Fibroblast of peridontal ligament (primary cell): ENCODE measurements at regions not wholly inside any gene's neighbourhood (a gene's known extent, or its start where the extent isn't known, plus 50 kb on each side); places are given as distances from the start of the nearest gene placed in this dataset.

Source experiments
- DNase-seq: peaks from one replicate; pipeline ENCODE4 v3.0.0-alpha.2; 2010; ENCODE audit errors: extremely low read depth

DNA sequence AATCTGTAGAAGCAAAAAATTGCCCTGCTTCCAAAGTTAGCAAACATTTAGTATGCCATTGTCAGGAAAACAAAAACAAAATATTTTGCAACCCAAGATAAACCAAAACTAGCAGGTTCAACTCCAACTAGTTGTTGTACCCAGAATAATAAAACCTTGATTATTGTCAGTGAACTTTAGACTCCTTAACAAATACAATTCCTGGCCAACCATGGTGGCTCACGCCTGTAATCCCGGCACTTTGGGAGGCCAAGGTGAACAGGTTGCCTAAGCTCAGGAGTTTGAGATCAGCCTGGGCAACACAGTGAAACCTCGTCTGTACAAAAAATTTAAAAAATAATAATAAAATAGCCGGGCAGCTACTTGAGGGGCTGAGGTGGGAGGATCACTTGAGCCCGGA, 53.6 kb upstream of the EPCAM start:
- no peak for DNase-seq

DNA sequence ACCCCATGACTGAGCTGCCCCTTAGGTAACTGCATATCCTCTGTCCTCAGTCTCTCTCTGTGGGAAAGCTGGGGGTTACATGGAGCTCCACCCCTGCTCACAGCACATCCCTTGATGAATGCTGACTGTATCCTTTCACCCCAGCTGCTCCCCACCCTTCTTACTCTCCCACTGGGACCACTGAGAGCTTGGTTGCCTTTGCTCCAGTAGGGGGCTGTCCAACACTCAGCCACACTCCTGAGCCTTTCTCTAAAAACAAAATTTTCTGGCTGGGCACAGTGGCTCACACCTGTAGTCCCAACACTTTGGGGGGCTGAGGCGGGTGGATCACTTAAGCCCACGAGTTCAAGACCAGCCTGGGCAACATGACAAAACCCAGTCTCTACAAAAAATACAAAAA, 55.4 kb upstream of the EPCAM start:
- no peak for DNase-seq

DNA sequence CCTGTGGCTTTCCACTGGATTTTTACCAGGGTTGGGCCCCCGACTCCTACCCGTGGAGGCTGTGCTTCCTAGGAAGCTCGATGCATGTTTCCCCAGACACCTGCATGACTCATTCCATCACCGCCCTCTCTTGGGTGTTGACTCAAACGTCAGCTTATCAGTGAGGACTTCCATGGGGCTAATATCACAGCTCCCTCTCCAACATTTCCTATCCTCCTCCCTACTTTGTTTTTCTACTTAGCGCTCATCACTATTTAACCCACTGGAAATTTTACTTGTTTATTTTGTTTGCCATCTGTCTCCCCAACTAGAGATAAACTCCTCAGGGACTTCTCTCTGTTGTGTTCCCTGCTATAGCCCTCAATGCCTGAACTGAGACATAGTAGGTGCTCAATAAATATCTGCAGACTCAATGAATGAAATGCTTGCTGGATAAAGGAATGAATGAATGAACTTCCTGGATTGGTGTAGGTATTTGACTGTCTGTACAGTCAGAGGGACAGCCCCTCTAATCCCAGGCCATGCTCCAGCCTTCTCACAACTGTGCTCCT, 55.9 kb upstream of the EPCAM start:
- DNase-seq, result no peak

DNA sequence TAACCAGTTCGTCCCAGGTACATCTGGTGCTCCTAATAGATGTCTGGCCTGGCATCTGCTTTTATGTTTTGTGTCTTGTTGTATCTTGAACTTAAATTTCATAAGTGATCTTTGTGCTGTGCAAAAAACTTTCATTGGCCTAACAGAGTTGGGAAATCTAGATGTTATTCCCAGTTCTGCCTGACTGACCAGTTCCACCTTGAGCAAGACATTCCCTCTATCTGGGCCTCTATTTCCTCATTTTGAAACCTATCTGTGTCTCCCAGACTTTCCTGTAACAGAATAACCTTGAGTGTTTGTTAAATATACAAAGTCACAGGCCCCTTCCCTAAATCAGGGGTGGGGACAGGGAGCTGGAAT, 56.6 kb upstream of the EPCAM start:
- no peak for DNase-seq

DNA sequence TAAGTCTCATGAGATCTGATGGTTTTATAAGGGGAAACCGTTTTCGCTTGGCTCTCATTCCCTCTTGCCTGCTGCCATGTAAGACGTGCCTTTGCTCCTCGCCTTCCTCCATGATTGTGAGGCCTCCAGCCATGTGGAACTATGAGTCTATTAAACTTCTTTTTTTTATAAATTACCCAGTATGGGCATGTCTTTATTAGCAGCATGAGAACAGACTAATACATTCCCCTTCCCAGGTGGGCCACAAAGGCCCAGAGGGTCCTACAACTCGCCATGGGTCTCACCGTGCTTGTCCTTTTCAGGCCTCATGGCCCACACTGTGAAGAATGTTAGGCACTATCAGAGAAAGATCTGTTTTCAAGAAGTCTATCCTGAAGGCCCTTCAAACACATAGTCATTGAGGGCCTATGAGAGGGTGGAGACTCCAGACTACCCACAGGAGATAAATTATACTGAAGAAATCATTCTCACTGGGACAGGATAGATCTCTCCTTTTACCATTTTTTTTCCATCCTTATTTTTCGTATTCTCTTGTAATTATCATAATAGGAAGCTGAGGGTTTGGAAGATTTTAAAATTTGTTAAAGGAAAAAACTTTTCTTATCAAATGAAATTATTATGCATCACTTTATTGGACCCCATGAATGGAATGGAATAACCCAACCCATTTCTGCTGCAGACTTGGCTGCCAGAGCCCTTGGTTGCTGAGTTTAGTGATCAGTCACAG, 57.2 kb upstream of the EPCAM start:
- no peak for DNase-seq

DNA sequence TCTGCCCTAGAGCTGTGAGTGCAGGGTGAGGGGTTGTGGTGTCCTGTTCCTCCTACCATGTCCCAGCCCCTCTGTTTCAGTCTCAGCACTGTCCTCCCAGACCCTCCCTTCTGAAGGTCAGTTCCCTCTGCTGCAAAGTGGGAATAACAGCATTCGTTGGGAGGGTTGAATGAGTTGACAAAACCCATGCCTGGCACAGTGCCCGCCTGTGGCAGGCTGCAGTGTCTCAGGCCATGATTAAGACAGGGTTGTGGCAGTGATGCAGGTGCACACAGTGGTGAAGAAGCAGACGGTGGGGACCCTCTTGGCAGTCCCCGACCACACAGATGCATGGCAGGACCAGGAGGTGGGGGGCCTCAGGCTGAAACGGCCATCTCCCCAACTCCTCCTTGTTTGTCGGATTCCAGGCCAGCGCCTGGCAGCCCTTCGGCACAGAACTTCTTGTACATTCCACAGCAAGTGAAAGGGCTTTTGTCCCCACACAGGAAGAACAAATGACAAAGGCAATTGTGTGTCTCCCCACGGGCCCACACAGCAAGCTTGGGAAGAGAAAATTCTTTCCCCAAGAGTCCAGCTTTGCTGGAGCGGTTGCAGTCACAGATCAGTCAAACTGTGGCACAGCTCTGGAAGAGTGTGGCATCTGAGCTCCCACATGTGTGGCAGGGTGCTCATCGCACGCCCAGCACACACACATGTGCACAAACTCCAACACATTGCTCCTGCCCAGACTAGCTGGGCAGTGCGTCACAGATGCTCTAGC, 58.1 kb upstream of the EPCAM start:
- no peak for DNase-seq

DNA sequence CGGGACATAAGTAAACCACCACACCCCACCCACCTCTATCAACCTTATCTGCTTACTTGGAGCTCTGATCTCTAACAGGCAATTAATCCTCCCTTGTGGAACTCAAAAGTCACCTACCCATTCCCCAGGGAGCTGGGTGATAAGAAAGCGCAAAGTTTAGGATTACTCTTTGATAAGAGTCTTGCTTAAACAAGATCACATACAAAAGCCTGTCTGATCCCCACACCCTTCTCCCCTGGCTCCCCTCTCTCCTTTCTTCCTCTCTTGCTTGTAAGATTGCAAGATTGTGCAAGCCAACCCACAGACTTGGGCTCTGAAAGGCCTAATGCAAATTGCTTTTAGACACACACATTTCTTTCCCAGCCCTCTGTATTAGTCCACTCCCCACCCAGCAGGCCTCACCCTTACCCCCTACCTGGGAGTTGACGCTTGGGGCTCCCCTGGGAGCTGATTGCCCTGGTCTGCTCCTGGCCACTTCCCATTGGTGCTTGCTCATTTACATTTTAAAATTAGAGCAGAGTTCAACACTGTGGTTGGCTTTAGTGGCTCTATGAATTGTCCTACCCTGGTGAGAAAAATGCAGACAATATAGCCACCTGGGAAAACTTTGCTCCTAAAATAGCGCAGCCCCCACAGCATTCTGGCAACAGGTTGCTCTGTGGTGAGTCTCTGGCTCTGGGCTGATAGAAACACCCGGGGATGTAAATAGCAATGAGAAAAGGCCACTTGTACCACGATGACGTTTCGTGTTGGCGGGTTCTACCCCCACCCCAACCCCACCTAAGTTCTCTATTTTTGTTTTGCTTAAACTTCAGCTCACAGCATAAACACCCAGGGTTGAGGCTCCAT, 58.9 kb upstream of the EPCAM start:
- DNase-seq, result peak; percentile 82

DNA sequence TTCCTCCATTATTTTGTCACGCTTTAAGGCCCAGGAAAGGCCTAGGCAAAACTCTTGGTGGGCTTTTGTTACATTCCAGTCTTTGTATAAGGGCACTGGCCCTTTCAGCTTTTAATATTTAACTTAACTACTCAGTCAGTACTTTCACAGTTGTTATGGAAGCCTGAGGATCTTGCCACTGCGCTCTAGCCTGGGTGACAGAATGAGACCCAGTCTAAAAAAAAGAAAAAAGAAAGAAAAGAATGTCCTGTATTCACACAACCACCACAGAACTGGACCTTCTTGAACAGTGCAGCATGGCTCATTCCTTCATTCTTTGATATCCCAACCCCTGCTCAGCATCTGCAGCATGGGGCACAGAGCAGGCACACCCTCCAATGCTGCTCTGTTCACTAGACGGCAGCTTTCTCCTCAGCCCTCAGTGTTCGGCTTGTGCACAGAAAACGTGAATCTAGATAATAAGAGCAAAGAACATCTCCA, 59.6 kb upstream of the EPCAM start:
- DNase-seq, result no peak

DNA sequence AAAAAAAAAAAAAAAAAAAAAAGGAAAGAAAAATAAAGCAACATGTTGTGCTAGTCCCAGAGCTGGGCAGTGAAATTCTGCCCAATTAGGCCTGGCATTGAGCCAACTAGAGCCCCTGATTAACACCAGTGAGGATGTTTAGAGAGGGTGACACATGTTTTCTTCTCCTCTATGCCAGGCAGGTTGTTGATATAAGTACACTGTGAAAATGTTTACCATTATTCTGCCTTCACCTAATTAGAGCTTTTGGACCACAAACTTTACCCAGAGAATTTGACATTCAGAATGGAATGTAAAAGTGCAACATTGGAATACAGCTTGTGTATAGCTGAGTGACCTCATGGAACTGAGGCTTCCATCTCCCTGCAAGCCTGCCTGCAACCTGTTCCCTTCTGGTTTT, 62.0 kb upstream of the EPCAM start:
- peak; percentile 71 for DNase-seq

DNA sequence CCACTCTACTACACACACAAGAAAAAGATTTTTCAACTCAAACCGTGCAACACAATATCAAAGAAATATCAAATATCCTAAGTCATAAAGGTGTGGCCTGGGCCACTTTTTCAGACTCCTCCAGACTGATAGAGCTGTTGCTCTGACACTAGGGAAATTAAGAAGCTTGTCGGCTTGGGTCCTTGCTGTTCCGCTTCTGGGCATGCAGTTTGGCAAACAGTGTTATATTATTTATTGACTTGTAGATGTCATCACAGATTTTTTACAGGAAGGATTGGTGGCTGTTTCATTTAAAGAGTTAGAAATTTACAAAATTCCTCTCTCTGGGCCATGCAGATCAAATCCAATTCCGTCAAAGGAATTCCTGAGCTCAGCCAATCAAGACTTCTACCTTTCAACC, 64.5 kb upstream of the EPCAM start:
- no peak for DNase-seq

DNA sequence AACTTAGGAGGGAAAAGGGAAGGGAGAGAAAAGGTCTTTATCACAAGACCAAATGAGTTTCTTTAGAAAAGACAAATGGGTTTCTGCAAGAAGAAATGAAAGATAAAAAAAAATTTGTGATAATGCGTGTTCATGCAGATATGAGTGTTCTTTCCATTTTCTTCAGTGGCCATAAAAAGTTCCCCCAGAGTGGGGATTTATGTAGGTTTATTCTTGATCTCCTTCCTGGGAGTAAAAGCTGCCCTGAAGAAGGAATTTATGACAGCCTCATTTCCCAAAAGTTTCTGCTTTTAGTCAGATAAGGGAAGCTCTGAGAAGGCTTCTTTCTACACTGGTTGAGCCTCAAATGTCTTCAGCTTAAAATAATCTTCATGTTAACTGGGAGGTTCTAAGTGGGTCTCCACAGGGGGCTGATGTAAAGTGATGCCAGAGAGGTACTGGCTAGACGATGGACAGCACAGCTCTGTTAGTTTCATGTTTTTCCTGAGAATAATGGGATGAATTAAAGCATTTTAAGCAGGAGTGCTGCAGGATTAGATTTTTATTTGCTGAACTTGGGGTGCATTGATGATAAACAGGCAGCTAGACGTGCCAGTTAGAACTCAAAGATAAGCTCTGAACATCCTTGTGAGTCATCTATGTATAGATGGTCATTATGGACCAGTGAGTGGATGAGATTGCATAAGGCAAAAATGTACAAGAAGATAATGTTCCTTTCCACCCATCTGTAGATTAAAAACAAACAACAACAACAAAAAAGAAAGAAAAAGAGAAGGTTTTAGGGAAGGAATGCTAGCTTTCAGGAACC, 65.6 kb upstream of the EPCAM start:
- DNase-seq, result no peak

DNA sequence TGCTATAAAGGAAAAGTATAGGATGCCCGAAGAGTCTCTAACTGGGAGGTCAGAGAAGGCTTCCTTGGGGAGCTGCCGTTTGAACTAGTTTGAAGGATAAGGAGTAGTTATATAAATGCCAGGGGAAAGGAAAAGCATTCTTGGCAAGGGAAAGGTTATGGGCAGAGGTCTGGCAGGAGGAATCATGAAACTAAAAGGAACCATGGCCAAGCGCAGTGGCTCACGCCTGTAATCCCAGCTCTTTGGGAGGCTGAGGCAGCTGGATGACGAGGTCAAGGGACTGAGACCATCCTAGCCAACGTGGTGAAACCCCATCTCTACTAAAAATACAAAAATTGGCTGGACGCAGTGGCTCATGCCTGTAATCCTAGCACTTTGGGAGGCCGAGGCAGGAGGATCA, 66.8 kb upstream of the EPCAM start:
- DNase-seq, result no peak

DNA sequence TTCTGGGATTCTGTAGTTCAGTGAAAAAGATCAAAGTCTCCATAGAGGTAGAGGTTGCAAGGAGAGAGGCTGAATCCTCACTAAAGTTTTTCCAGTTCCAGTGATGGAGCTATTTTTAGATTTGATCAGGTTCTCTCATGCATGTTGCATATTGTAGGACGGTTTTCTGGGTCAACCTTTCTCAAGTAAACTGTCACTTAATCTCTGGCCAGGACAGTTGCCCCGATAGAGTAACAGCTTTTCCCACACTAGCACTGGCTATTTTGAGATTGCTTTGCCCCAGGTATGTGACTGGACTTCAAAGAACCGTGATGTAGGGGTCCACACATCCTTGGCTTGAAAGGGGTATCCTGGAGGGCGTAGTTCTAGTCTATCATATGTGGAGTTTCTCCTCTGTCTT, 67.4 kb upstream of the EPCAM start:
- no peak for DNase-seq

DNA sequence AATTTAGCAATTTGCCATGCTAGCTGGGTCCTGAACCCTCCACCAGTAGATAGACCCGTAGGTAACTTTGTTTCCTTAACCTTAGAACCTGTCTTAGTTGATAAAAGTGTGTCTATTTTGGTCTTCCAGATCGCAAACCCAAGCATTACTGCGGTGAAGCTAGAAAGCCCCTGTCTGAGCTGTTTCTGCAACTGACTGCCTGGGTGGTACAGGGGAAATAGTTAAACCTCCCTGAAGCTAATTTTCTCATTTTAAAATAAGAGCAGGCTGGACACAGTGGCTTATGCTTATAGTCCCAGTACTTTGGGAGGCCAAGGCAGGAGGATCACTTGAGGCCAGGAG, 67.9 kb upstream of the EPCAM start:
- DNase-seq, result no peak

DNA sequence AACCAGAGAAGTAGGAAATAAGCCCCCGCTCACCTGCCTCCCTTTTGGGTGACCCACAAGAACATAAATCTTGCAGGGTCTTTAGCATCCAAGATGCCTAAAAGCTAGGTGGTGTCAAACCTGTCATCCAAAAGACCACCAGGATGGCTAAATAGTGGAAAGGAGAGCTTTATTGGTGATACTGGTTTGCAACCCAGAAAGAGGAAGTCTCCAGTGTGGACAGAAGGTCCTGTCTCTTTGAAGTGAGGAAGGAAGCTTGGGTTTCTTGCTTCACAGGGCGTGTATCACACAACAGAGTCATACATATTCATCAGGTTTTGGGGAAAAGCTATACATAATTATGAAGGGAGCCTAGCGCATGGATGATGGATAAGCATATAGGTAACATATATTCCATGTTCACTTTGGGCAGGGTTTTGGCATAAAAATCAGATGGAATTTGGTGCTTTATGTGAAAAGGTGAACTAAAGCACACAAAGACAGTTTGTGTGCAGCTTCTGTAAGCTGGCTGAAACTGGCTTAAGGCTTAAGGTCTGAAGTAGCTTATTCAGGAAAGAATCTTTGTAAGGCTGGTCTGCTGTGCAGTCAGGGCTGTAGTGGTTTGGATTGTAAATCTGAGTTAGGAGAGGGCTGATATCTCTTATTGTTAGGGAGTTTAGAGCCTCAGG, 68.4 kb upstream of the EPCAM start:
- DNase-seq, result no peak

DNA sequence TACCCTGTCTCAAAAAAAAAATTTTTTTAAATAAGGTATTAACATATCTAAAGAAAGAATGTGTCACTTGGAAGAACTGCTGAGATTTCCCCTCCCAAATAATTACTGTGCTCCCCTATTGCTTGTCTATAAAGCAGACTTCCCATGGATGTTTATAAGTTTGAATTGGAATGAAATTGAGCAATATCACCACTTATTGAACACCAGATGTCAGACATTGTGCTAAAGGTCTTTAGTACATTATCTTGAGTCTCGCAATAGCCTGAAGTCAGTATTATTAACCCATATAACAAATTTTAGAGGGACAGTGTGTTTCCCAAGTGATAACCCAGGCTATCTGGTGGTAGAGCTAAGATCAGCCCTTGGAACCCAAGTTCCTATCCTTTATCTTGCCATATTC, 69.0 kb upstream of the EPCAM start:
- peak; percentile 60 for DNase-seq

DNA sequence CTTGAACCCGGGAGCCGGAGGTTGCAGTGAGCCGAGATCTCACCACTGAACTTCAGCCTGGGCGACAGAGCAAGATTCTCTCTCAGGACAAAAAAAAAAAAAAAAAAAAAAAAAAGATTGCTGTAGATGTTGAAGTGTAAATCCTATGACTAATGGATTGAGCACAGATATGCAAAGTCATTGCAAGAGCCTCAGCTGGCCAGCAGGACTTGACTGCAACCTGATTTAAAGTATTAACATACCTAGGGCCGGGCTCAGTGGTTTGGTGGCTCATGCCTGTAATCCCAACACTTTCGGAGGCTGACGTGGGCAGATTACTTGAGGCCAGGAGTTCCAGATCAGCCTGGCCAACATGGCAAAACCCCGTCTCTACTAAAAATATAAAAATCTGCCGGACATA, 69.6 kb upstream of the EPCAM start:
- peak; percentile 73 for DNase-seq

DNA sequence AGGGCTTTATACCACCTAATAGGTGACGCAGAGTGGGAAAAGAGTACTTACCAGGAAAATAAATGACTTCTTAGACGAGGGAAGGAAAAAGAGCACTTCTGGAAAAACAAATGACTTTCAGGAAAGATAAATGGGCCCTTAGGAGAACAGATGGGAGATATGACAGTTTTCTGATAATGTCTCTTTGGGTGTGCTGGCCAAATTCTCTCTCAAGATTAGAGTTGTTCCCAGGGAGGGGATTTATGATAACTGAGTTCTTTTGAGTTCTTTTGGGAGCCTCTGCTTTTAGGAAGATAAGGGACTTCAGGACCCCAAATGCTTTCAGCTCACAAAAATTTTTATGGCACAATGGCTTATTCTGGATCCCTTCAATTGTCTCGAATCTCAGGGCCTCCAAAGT, 70.3 kb upstream of the EPCAM start:
- DNase-seq, result no peak

DNA sequence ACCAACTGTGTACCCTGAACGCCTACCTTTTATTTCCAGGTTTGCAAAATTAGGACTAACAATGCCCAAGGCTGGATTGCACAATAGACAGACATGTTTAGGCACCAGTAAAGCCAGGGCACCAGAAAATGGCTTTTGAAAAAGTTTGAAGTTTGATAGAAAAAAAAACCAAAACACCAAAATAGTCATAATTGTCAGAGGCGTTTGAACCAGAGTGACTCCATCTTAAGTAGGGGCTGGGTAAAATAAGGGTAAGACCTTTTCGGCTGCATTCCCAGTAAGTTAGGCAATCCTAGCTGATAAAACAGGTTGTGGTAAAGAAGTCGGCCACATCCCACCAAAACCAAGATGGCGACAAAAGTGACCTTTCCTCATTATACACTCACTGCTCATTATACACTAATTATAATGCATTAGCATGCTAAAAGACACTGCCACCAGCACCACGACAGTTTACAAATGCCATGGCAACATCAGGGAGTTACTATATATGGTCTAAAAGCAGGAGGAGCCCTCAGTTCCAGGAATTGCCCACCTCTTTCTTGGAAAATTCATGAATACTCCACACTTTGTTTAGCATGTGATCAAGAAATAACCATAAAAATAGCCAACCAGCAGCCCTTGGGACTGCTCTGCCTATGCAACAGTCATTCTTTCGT, 71.2 kb upstream of the EPCAM start:
- DNase-seq, result peak; percentile 66

DNA sequence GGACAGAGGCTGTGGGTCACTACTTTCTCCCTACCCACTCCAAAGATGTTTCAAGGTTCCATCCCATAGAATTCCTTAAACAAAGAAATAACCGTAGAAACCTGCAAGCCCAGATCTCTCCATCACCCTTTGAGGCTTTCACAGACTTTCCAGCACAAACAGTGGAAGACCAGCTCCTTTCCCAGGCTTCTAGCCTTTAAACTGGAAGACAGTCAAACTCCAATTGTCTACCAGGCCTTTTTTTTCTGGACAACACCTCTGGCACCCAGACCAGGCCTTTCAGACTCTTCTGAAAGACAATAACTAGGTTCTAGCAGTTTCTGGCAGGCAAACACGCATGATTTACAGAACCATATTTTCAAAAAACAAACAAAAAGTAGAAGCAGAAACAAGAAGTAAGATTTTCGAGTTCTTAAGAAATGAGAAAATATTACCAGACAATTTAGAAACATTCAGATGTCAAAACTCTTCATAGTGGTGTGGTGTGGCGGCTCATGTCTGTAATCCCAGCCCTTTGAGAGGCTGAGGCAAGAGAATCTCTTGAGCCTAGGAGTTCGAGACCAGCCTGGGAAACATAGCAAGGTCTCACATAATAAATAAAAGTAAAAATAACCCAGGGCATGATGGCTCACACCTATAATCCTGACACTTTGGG, 73.0 kb upstream of the EPCAM start:
- peak; percentile 39 for DNase-seq
